Ureter (tissue), 1 donor: ENCODE measurements at regions not wholly inside any gene's neighbourhood (a gene's known extent, or its start where the extent isn't known, plus 50 kb on each side); places are given as distances from the start of the nearest gene placed in this dataset.

Experiments used
- DNase-seq: peaks from one replicate; pipeline ENCODE4 v3.0.0-alpha.2; 2020; ENCODE audit warnings: low spot score
- donor health status: DM: yes; HTN: yes; CAD: no.

- DNase-seq: no peak
These were observed 927.5 kb downstream of the DTWD2 start for GRCh38 chr5:118060833-118061232.

- no peak for DNase-seq
These were observed 935.8 kb downstream of the DTWD2 start for GRCh38 chr5:118052503-118052902.

DNA sequence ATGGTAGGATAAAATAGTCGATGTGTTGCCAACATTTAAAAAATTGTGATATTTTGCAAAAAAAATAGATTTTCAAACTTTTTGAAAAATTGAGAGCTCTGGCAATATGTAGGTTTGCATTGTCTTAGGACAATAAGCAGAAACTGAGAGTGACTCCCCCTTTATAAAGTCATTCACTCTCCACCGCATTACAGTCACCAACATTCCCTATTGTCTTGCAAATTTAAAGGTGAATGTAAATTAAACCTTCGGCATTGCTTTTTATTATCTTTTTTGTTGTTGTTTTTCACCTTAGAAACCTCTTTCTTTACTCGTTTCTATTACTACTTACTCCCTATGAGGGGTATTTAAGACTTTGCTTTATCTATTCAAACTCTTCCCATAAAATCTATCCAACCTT is 944.2 kb downstream of the DTWD2 start:
- DNase-seq: no peak

GRCh38 chr5:118043531-118043930 is 944.8 kb downstream of the DTWD2 start:
- DNase-seq: no peak

- no peak for DNase-seq
These were observed 946.3 kb downstream of the DTWD2 start for GRCh38 chr5:118042076-118042475.

DNA sequence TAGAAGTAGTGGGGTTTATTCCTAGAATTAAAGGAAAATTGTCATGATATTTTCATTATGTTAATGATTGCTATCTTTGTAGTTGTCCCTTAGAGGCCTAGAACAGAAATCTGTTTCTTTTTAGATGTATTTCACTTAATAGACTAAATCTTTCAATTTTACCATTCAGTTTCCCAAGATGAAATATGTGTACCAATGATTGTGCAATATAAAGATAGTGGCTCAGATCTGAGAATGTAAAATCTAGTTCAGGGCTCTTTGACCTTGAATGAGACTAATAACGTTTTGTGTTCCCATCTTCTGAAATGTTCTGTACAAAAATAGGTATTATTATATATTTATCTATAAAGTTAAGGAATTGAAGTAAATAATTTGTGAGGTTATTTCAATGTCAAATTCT is 947.9 kb downstream of the DTWD2 start:
- no peak for DNase-seq

DNA sequence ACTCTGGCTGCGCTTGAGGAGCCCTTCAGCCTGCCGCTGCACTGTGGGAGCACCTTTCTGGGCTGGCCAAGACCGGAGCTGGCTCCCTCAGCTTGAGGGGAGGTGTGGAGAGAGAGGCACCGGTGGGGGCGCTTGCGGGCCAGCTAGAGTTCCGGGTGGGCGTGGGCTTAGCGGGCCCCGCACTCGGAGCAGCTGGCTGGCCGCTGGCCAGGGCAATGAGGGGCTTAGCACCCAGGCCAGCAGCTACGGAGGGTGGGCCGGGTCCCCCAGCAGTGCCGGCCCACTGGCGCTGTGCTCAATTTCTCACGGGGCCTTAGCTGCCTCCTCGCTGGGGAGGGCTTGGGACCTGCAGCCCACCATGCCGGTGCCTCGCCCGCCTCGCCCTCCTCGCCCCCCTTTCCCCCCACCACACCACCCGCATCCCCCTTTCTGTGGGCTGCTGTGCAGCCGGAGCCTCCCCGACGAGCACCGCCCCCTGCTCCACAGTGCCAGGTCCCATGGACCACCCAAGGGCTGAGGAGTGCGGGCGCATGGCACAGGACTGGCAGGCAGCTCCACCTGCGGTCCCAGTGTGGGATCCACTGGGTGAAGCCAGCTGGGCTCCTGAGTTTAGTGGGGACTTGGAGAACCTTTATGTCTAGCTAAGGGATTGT is 954.5 kb downstream of the DTWD2 start:
- no peak for DNase-seq

DNA sequence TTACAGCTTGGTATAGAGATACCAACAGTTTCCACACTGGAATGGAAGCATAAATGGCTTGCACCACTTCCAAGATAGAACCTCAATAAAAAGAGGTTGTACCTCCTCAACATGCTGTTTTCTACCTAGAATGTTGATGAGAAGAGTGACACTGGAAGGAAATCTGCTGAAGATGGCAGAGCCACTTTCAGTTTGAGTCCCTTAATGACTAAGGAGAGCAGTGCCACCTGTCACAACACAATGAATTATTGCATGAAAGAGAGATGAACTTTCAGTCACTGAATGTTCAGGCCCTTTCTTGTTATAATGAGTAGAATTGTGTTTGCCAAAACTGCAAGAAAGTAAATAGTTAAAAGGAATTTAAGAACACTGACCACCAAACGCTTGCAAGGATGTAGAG is 958.5 kb downstream of the DTWD2 start:
- DNase-seq: no peak

GRCh38 chr5:118022062-118022461 is 966.3 kb downstream of the DTWD2 start:
- DNase-seq: no peak

DNA sequence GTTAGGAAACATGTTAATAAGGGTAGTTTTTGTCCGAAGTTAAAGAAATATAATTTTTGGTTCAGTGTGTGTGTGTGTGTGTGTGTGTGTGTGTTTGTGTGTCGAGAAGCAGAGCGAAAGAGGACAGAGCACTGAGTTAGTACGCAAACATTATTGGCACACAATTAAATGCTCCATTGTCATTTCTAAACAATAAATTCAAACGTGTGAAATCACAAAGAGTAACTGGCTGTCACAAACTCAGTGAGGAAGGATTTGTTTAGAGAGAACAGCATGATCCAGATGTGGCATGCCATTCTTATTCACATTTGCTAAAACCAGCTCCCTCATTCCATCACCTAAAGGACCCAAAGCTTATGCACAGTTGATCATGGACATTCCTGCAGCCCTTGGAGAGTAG is 970.8 kb downstream of the DTWD2 start:
- no peak for DNase-seq

GRCh38 chr5:118016396-118016795 is 972.0 kb downstream of the DTWD2 start:
- no peak for DNase-seq

DNA sequence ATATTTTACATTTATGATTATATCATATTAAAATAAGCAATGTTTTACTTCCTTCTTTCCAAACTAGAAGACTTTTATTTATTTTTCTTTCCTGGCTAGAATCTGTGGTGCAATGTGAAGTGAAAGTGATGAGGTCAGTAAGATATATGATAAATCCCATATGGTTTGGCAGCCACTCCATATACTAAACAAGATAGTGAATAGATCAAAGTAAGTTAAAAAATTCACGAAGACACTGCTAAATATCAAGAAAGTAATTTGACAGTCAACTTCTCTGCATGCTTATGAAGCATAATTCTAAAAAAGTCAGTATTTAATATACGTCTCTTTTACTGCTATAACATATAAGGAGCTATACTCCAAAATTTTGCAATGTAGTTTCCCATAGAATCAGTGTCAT is 972.8 kb downstream of the DTWD2 start:
- no peak for DNase-seq

GRCh38 chr5:118009741-118010297 is 978.5 kb downstream of the DTWD2 start:
- no peak for DNase-seq

DNA sequence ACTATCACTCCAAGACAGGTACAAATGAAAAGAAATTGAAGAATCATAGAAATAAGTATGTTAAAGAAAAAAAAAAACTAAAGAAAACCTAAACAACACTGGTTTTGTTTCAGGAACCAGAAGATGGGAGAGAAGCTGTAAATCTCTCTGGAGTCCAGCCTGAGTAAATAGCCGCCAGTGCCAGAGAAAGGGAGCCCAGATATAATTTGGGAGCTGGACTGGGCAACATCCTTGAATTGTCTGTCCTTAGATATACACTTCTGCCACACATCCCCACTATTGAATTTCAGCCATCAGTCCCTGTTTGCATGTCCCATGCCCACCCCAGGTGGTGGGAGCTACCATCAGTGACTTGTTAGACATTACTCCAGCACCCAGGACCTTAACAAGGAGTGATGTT is 979.6 kb downstream of the DTWD2 start:
- no peak for DNase-seq

GRCh38 chr5:118007262-118007661 is 981.1 kb downstream of the DTWD2 start:
- no peak for DNase-seq

DNA sequence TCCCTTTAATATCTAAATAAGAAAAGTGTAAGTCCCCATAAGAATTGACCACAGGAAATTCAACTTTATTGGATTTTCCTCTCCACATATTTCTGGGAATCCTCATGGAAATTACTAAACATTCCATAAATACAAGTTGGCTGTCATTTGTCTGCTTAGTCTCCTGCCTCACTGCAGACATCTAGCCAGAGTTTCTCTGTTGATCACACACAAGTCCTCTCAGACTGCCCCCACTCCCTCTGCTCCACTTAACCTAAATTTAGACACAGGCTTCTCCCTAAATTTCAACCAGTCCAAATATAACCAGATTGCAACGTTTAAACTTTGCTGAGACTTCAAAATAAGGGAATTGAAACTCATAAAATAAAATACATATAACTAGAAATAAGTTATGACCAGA is 982.1 kb downstream of the DTWD2 start:
- no peak for DNase-seq

DNA sequence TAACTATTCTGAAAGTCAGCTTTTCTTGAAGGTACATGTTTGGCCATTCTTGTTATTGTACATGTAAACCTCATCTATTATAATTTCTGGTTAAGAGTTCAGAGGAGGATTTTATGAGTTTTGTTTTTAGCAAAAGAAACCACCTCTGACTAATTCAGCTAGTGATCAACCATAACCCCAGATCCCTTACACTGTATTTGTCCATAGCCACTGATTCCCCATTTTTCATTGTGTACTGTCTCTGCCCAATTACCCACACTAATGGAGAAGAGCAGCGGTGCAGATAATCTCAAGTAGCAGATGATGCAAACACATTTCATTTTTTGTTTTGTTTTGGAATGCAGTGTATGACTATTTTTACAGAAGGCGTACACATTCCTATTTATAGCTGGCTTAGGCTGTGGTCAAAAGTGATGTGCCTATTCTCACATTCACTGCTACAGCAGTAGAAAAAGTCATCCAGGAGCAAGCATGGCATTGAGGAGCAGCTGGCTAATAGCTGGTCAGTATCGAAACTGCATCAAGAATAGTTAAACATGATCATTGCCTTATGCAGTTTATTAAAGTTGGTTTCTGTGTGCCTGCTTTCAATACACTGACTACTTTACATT is 988.3 kb downstream of the DTWD2 start:
- DNase-seq: no peak

DNA sequence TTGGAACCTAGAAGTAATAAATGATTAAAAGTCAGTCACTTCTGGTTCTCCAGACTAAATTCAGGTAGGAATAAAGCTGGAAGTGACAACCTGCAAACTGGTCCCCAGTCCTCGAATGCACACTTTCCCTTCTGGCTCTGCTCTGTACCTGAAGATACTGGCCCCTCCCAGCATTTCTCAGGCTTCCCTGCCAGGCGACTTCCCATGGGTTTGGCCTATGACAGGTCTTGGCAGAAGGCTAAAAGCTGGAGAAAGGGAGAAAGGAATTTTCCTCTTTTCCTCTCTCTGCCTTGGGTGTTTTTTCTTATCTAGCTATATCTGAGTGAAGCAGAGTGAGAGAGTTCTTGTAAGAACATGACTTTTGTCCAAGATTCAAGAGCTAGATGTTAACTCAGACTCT is 1005.7 kb downstream of the DTWD2 start:
- no peak for DNase-seq

DNA sequence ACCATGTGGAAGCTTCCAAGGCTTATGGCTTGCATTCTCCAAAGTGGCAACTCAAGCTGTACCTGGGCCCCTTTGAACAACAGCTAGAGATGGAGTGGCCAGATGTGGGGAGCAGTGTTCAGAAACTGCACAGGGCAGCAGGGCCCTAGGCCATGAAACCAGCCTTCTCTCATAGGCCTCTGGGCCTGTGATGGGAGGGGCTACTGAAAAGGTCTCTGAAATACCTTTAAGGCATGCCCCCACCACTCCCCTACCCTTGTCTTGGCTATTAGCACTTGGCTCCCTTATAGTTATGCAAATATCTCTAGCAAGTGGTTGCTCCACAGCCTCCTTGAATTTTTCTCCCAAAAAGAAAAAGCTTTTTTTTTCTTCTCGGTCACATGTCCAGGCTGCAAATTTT is 1014.6 kb downstream of the DTWD2 start:
- DNase-seq: no peak

DNA sequence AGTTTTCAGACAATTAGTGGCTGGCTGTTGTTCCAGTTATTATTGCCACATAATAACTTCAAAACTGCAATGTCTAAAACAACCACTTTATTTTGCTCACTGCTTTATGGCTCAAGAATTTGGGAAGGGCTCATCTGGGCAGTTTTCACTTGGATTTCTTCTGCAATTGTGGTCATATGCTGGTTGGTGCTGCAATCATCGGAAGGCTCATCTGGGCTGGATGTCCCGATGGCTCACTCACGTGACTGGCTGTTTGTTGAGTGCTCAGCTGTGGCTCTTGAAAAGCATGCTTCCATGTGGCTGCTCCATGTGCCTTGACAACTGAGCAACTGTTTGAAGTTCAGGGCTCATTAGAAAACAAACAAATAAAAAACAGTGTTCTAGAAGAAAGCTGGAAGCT is 1032.5 kb downstream of the DTWD2 start:
- no peak for DNase-seq

DNA sequence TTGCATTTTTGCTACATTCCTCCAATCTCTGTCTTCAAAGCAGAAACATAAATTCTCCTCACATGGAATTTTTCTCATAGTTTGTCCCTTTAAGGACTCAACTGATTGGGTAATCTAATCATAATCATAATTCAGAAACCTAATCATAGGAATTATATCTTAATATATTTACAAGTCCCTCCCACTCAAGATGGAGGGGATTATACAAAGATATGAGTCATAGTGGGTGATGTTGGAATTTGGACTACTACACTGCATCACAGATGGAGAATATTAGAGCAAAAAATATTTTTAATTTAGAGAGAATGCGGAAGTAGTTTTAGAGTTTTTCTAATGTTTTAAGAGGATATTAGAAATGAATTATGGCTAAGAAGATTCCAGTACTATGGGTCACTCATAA is 1034.0 kb downstream of the DTWD2 start:
- no peak for DNase-seq

DNA sequence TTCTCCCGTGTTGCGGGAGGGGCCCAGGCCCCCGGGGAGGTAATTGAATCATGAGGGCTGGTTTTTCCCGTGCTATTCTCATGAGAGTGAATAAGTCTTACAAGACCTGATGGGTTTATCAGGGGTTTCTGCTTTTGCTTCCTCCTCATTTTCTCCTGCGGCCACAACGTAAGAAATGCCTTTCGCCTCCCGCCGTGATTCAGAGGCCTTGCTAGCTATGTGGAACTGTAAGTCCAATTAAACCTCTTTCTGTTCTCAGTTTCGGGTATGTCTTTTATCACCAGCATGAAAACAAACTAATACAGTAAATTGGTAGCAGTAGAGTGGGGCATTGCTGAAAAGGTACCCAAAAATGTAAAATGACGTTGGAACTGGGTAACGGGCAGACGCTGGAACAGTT is 1035.1 kb downstream of the DTWD2 start:
- DNase-seq: no peak

DNA sequence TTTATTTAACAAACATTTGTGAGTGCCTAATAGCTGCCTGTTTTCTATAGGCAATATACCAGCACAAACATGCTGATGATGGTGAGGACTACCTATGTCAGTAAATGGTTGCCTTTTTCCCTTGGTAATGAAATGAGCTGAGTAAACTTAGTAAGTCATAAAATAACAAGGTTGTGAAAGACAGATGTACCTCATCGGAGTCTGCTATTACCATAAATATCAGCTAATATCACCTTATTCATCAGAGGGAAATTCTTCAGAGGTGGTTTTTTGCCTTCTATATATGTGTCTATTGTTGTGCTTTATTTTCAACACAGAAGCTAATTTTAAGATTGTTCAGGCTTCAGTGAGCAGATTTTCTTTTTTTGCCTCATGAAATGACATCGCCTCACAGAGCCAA is 1040.5 kb downstream of the DTWD2 start:
- DNase-seq: no peak

DNA sequence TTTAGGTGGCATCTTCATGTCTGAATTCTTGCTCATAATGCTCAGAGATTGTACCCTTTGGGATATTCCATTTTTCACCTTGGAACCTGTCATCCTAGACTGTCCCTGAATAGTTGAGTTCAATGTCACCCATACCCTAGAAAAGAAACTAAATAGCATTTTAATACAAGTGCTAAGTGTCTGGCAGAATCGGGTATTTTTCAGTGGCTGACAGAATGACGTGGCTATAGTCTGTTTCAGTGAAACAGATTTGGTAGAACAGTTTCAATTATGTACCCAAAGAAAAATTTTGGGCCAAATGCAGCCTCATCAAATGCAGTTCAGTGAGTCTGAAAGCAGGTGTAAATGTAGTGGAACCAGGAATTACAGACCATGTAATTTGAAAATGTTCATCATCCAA is 1041.2 kb downstream of the DTWD2 start:
- no peak for DNase-seq
